Body of pancreas (tissue), 4 donors: ENCODE measurements at regions not wholly inside any gene's neighbourhood (a gene's known extent, or its start where the extent isn't known, plus 50 kb on each side); places are given as distances from the start of the nearest gene placed in this dataset.

Source experiments
- ATAC-seq: fragments of 150-250 bp; one replicate; pipeline ENCODE4 v1.9.1; 2016
- DNase-seq, 4 donors: peaks; one replicate each; pipeline ENCODE4 v3.0.0-alpha.2; 2019
- H3K27ac ChIP-seq, 4 donors: fragments of 200-600 bp; sonication (generic); 1 replicate in 3 of 4; 2 replicates in 1 of 4; pipeline versions ENCODE4 v1.5.1 to v1.6.1; 2016 to 2019; ENCODE audit warnings: mild to moderate bottlenecking in 1 of 4, mixed read lengths in 1 of 4, moderate library complexity in 1 of 4
- H3K27me3 ChIP-seq, 2 donors: fragments of 200-600 bp; sonication (generic); one replicate each; pipeline ENCODE4 v1.6.0; 2016; ENCODE audit warnings: mild to moderate bottlenecking in 1 of 2
- H3K36me3 ChIP-seq, 2 donors: fragments of 200-600 bp; sonication (generic); replicated peaks in 1 of 2; 2 replicates each; pipeline ENCODE4 v1.5.1; 2016; ENCODE audit warnings: low read depth in 2 of 2; ENCODE audit not compliant: insufficient read depth in 1 of 2
- H3K4me1 ChIP-seq: fragments of 200-600 bp; sonication (generic); one replicate; pipeline ENCODE4 v1.6.0; 2016
- H3K4me3 ChIP-seq, 2 donors: fragments of 200-600 bp; sonication (generic); 1 replicate in 1 of 2; 2 replicates in 1 of 2; pipeline ENCODE4 v1.5.1; 2016 to 2019
- H3K9me3 ChIP-seq, 3 donors: fragments of 200-600 bp; sonication (generic); 1 replicate in 2 of 3; 2 replicates in 1 of 3; pipeline ENCODE4 v1.5.1; 2016
- POLR2A ChIP-seq, 3 donors: fragments of 450-650 bp; IDR thresholded peaks; one replicate each; pipeline ENCODE4 v1.6.1; 2016; ENCODE audit warnings: antibody characterized with exemption in 3 of 3, mild to moderate bottlenecking in 2 of 3
- WGBS, 2 donors: methylation state at CpG; one replicate each; pipeline ENCODE4 v1.1.5; 2017; 5-methylcytosine and 5-hydroxymethylcytosine counted together
- intact Hi-C: fragments of 100-400 bp; cut with DNase I; formaldehyde crosslinking; loops from one replicate; pipeline ENCODE4 v1.15.1; 2023
- TF ChIP-seq, protein P1 (sequence below), 7 experiments: fragments of 450-650 bp in 4 of 7; fragments of 200-600 bp in 3 of 7; sonication (generic) in 3 of 7; IDR thresholded peaks; one replicate each; pipeline ENCODE4 v1.5.1; 2016 to 2019; ENCODE audit warnings: antibody characterized with exemption in 7 of 7

DNA sequence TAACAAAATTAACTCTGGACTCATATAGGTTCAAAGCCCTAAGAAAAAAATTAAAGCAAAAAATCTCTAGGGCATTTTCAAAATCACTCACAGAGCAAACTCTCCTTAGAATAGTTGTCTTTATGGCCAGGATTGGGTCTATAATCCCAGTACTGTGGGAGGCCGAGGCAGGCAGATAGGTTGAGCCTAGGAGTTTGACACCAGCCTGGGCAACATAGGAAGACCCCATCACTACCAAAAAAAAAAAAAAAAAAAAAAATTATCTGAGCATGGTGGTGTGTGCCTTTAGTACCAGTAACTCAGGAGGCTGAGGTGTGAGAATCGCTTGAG is 378.1 kb upstream of the TGFBR2 start:
- no peak overlapping the region for H3K27ac ChIP-seq
- ATAC-seq, result no peak
- intact Hi-C loops, result no loop called here
- H3K36me3 ChIP-seq, result no peaks in the 10 kb centered on the region
- no peaks in the 10 kb centered on the region for H3K9me3 ChIP-seq
- no peak for DNase-seq
- H3K4me1 ChIP-seq, result peaks cover 9% of the 10 kb centered on the region
- TF ChIP-seq, protein P1, sequence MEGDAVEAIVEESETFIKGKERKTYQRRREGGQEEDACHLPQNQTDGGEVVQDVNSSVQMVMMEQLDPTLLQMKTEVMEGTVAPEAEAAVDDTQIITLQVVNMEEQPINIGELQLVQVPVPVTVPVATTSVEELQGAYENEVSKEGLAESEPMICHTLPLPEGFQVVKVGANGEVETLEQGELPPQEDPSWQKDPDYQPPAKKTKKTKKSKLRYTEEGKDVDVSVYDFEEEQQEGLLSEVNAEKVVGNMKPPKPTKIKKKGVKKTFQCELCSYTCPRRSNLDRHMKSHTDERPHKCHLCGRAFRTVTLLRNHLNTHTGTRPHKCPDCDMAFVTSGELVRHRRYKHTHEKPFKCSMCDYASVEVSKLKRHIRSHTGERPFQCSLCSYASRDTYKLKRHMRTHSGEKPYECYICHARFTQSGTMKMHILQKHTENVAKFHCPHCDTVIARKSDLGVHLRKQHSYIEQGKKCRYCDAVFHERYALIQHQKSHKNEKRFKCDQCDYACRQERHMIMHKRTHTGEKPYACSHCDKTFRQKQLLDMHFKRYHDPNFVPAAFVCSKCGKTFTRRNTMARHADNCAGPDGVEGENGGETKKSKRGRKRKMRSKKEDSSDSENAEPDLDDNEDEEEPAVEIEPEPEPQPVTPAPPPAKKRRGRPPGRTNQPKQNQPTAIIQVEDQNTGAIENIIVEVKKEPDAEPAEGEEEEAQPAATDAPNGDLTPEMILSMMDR (IDR thresholded peaks at IDR 0.05), result no peak
- no peak for TF ChIP-seq POLR2A (IDR thresholded peaks at IDR 0.05)
- no peaks in the 10 kb centered on the region for H3K27me3 ChIP-seq
- 93 to 97% methylated on average over 2 of the region's 2 CpGs for WGBS, 2 donors
- no peak overlapping the region for H3K4me3 ChIP-seq

GRCh38 chr3:30231277-30232141 is 374.9 kb upstream of the TGFBR2 start:
- peak; percentile 21 for ATAC-seq

DNA sequence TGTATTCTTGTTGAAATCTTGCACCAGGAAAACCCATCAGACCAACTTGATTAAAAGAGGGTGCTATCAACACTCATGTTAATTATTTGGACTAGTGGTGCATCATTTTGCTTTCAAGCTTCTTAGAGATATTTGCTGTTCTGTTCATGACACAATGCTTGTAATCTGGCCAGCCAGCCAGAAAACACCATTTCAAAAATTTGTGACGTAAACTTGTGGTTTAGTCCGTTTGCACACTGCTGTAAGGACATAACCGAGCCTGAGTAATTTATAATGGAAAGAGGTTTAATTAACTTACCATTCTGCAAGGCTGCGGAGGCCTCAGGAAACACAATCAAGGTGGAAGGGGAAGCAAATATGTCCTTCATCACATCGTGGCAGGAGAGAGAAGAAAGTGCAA is 374.3 kb upstream of the TGFBR2 start:
- peak overlapping the region in 1 of 4 donors; percentile 39 for H3K27ac ChIP-seq
- no peaks in the 10 kb centered on the region for H3K9me3 ChIP-seq
- peaks cover 18% of the 10 kb centered on the region for H3K4me1 ChIP-seq
- 61 to 80% methylated on average over 5 of the region's 5 CpGs for WGBS, 2 donors
- DNase-seq (no peak), ATAC-seq (no peak)
- intact Hi-C loops, result no loop called here
- TF ChIP-seq, protein P1 (IDR thresholded peaks at IDR 0.05), result no peak
- TF ChIP-seq POLR2A (IDR thresholded peaks at IDR 0.05), result no peak
- H3K4me3 ChIP-seq, result no peak overlapping the region
- no peaks in the 10 kb centered on the region for H3K36me3 ChIP-seq
- no peaks in the 10 kb centered on the region for H3K27me3 ChIP-seq

More at GRCh38 chr3:30231277-30232141, 374.9 kb upstream of the TGFBR2 start:
- no peaks in the 10 kb centered on the region for H3K36me3 ChIP-seq
- WGBS, 2 donors, result 86 to 87% methylated on average over 3 of the region's 3 CpGs
- no peak for TF ChIP-seq POLR2A (IDR thresholded peaks at IDR 0.05)
- TF ChIP-seq, protein P1 (IDR thresholded peaks at IDR 0.05), result no peak
- no peak for DNase-seq
- H3K27me3 ChIP-seq, result no peaks in the 10 kb centered on the region
- intact Hi-C loops, result no loop called here
- H3K4me3 ChIP-seq, result no peak overlapping the region
- peaks cover 18% of the 10 kb centered on the region for H3K4me1 ChIP-seq
- H3K27ac ChIP-seq, result no peak overlapping the region
- H3K9me3 ChIP-seq, result no peaks in the 10 kb centered on the region

GRCh38 chr3:30233913-30234646 is 372.3 kb upstream of the TGFBR2 start:
- TF ChIP-seq POLR2A (IDR thresholded peaks at IDR 0.05), result no peak
- TF ChIP-seq, protein P1 (IDR thresholded peaks at IDR 0.05), result no peak
- DNase-seq (no peak), ATAC-seq (no peak)
- WGBS, 2 donors, result 45 to 55% methylated on average over 2 of the region's 2 CpGs
- Histone ChIP-seq H3K27me3 (no peaks in the 10 kb centered on the region), H3K36me3 (no peaks in the 10 kb centered on the region), H3K4me3 (no peak overlapping the region), H3K27ac (peak overlapping the region in 1 of 4 donors; percentile 45), H3K4me1 (peaks cover 9% of the 10 kb centered on the region), H3K9me3 (no peaks in the 10 kb centered on the region)
- intact Hi-C loops, result no loop called here
